HT1080 (cell line): ENCODE measurements at regions not wholly inside any gene's neighbourhood (a gene's known extent, or its start where the extent isn't known, plus 50 kb on each side); places are given as distances from the start of the nearest gene placed in this dataset.

ENCODE experiments used
- DNase-seq: peaks from one replicate; pipeline ENCODE4 v3.0.0-alpha.2; 2015; ENCODE audit warnings: low read depth

DNA sequence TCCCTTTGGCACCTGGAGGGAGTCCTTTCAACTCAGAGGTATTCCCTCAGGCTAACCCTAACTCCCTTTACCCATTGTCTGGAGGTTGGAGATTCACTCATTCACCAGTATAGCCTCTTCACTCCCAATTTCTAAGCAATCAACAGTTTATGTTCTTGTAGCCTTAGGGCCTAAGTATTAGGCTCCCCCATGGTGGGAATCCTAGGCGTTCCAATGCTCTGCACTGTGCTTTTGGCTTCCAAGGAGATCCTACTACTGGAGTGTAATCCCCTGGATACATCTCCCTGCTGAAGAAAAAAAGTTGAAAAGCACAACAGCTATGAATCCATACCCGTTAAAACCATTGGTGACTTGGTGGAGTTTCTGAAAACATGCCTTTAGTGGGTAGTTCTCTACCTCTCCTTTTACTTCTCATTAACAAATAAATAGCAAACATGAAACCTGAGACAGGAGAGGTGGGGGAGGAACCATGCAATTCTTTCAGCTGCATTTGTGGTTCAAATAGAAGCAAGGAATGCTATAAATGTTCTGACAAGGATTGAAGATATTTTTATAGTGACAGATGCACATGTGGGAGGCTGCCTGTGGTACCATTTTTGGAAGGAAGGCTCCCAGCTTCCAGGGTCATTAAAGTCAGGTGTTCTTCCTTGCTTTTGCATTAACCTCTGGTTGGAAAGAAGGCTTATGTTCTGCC lies 397.1 kb downstream of the DMAC1 start:
- no peak for DNase-seq

DNA sequence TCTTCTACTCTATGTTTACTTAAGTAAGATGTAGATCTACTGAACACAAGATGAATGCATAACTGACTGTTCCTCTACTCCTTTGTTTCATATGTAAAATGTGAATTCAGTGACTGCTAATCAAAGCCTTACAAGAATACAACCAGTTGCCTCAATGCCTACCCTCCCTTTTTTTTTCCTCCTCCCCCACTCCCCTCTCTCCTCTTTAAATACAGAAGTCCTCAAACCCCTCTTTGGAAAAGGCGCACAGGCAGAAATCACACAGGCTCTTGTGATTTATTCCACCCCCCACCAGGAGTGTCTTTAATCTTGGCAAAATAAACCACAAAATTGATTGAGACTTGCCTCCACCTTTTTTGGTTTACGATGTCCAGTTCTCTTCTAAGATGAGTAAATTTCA lies 398.5 kb downstream of the DMAC1 start:
- no peak for DNase-seq

DNA sequence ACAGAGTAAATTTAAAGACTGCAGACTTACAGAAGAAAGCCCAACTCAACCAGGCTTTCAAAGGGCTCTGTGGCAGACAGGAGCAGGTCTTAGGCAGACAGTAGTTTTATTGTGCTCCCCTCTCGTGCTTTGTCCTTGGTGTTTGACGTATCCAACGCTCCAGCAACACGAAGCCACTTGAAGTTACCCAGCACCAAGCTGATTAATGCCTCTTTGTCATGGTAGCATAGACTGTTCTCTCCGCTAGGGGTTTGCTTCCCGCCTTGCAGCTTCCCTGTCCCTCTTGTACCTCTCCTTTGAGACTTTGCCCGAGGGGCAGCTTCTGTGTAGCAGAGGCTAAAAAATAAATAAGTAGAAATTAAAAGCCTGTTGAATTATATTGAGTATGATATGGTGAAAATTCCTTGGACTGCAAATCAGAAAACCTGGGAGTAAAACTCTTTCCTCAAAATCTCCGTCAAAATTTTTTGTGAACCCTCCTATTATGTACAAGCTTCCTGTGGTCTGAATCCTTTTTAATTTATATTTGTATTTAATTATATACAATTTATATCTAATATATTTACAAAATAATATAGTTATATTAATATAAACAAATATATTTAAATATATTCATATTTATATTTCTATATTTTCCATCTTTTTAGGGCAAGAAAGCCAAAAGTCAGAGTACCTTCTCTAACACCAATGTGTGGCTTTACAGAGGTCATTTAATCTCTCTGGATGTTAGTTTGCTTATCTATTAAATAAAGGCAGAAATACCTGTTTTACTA lies 405.4 kb downstream of the DMAC1 start:
- peak; percentile 10 for DNase-seq

DNA sequence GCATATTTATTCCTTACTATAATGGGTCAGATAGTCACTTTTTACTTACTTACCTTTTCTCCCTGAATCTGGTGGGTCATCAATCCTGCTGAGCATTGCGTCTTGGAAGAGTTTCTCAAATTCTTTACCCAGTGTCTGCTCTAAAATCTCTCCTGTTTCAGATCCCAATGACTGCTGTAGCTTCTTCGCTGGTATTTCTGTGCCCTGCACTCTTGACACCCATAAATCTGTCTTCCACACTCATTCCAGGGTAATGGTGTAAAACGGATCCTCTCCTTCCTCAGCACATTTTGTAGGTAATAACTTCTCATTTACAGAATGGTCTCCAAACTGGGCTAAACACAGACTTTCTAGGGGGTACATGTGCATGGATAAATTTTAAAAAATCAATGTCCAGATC lies 407.4 kb downstream of the DMAC1 start:
- no peak for DNase-seq

DNA sequence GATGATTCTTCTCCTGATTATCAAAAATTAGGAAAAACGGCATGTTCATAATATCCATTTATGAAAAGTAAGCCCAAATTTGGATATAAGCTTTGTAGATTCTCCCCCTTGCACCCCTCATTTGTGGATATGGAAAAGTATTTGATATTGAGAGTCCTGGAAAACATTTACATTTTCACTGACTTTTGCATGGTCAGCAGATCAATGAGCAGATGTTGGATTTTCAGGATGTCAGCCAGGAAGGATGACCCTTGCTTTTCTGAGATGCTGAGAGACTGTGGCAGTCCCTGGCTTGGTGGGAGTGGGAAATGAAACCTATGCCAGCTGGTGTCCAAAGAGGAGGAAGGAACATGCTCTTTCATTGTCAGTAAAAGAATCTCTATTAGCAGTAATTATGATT lies 410.8 kb downstream of the DMAC1 start:
- DNase-seq, result no peak

- no peak for DNase-seq
Observed at GRCh38 chr9:7387840-7388239, 411.7 kb downstream of the DMAC1 start.

- DNase-seq, result no peak
Observed at GRCh38 chr9:7382304-7382703, 417.3 kb downstream of the DMAC1 start.

- DNase-seq, result no peak
Observed at GRCh38 chr9:7377489-7377888, 422.1 kb downstream of the DMAC1 start.

GRCh38 chr9:7376833-7377232 lies 422.7 kb downstream of the DMAC1 start:
- DNase-seq, result no peak

DNA sequence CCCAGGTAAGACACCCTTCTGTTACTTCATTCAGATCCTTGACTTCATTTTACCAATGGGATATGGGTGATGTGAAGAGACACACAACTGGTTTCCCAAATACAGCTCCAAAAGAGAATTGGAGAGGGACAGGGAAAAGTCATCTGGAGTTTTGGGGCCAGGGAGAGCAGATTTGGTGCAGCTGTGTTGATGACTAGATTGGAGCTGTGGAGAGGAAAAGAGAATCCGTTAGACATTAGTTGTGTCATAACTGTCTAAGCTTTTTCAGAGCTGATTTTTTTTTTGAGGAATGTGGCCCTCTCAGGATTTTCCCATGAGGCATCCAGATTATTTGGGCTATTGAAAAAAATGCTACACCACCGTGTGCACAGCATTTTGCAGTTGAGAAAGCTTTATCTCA lies 423.4 kb downstream of the DMAC1 start:
- DNase-seq, result no peak

- DNase-seq, result no peak
Observed at GRCh38 chr9:7375013-7375511, 424.5 kb downstream of the DMAC1 start.

DNA sequence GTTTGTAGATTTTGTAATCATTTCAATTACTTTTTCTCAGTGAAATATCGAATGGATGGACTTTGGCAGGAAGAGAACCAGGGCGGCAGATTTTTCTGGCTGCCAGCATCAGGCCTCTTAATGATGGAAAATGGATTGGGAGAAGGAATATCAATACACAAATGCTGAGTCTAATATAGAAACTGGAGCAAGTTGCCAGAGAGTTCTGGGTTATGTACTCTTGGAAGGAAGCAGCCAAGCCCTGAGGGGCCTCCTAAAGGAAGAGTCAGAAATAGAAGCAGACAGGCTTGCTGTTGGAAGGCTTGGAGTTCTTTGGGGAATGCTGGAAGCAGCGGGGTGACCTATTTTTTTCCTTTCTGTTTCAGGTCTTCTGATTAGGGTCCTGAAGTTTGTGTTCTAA lies 428.6 kb downstream of the DMAC1 start:
- DNase-seq, result no peak

GRCh38 chr9:7370381-7370780 lies 429.2 kb downstream of the DMAC1 start:
- DNase-seq, result no peak

GRCh38 chr9:7369384-7369821 lies 430.2 kb downstream of the DMAC1 start:
- no peak for DNase-seq

DNA sequence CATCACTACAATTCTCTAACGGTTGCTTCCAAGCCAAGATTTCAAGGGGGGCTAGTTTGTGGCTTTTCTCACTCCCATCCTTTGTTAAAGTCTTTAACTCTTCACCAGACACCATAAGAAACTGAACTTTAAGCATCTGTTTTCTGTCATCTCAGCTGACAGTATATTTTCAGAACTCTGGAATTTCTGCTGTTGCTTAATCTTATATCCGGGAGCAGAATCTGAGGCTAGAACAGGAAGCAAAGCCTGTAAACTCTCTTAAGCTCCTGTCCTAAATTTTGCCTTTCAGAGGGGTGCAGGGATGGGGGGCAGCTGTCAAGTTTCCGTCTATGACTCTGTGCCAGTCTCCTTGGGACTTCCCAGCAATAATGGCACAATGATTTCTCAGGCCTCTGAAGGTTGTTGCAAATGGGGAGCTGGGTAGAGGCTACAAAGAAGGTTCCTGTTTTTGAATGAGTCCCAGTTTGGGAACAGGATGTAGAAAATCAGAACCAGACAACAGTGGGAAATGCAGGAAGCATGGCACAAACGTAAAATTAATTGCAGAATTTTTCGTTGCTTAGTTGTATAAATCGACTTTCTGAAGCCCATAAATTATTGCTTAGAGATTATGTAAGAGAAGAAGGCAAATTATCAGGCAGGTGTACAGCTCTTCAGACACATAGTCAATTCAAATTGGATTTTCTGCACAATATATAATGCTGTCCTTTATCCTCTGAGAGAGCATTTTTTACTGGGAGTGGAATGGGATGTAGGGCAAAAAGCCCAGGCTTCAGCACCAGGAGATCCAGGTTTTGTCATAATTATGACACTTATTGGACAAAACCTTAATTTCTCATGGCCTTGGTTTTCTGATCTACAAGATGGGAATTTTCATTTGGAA lies 430.9 kb downstream of the DMAC1 start:
- DNase-seq, result peak; percentile 33

DNA sequence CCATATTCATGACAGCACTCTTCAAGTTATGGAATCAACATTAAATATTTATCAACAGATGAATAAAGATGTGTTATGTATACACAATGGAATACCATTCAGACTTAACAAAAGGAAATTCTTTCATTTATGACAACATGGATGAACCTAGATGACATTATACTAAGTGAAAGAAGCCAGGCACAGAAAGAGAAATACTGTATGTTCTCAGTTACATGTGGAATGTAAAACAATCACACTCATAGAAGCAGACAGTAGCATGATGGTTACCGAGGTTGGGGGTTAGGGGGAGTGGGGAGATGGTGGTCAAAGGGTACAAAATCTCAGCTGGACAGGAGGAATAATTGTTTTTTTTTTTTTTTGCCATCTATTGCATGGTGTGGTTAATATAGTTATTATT lies 431.9 kb downstream of the DMAC1 start:
- no peak for DNase-seq

DNA sequence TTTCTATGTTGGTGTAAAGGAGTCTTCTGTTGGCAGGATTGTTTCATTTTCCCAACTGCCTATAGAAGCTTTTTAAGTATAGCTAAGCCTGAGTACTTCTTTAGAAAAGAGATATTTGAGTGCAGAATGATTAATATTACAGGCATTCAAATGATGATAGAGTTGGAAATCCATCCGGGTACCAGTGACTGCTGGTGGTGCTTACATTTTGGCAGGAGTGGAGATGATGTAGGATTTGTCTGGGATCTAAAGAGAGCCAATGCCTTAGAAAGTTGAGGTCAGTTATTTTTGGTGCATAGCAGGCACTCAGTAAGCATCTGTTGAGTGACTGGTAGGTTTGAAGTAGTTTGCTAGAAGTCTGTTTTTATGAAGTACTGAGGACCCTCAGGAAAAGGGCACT lies 433.5 kb downstream of the DMAC1 start:
- no peak for DNase-seq

DNA sequence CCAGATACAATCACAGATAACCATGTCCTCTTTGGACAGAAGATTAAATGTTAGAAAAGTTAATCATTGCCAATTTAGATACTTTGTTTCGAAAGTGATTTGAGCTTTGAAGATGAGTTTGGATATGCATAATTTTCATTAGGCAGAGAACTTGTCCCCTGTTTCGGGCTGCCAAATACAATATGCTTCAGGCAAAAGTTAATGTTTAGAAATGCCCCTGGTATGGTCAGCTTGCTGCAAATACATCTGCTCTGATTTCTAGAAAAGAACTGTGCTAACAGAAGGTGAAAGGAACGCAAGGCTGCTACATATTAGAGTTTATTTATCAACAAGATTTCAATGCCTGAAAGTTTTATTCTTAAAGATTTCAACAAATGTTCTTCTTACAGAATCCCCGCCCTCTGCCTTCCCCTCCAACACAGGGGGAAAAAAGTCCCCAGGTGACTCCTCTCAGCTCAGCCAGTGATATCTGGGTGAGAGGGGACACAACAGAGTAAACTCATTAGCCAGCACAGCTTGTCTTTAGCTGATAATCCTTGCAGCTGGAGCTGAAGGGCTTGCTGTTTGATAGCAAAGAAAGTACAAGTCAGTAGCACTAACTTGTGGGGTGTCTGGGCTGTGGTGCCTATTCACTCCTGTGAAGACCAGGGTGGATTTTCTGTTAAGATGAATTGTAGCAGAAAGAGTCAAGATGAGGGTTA lies 435.7 kb downstream of the DMAC1 start:
- no peak for DNase-seq

GRCh38 chr9:7360513-7360912 lies 439.1 kb downstream of the DMAC1 start:
- peak; percentile 15 for DNase-seq

- no peak for DNase-seq
Observed at GRCh38 chr9:7358876-7359275, 440.7 kb downstream of the DMAC1 start.

GRCh38 chr9:7354704-7355103 lies 444.9 kb downstream of the DMAC1 start:
- DNase-seq, result no peak
